HG02610 (cell line): ENCODE measurements at regions not wholly inside any gene's neighbourhood (a gene's known extent, or its start where the extent isn't known, plus 50 kb on each side); places are given as distances from the start of the nearest gene placed in this dataset.

Experiments
- ATAC-seq: cut with Tn5 transposase; IDR thresholded peaks from one replicate; pipeline ENCODE4 v1.9.1; 2021; ENCODE audit warnings: mild to moderate bottlenecking, moderate library complexity; ENCODE audit not compliant: unreplicated experiment

- no peak for ATAC-seq
Measured at GRCh38 chrX:46447384-46447783, 97.8 kb downstream of the ZNF674 start.

GRCh38 chrX:46446727-46447378 lies 98.4 kb downstream of the ZNF674 start:
- ATAC-seq: peak; percentile 97

GRCh38 chrX:46444011-46444410 lies 101.2 kb downstream of the ZNF674 start:
- ATAC-seq: no peak

GRCh38 chrX:46436744-46437143 lies 108.5 kb downstream of the ZNF674 start:
- ATAC-seq: no peak

- no peak for ATAC-seq
Measured at GRCh38 chrX:46433892-46434291, 111.3 kb downstream of the ZNF674 start.

- ATAC-seq: no peak
Measured at GRCh38 chrX:46408553-46409407, 136.4 kb downstream of the ZNF674 start.

GRCh38 chrX:46407753-46408130 lies 137.5 kb downstream of the ZNF674 start:
- no peak for ATAC-seq

GRCh38 chrX:46407036-46407752 lies 138.0 kb downstream of the ZNF674 start:
- no peak for ATAC-seq

GRCh38 chrX:46404774-46405173 lies 140.4 kb downstream of the ZNF674 start:
- no peak for ATAC-seq

GRCh38 chrX:46400530-46401443 lies 144.4 kb downstream of the ZNF674 start:
- ATAC-seq: no peak

- ATAC-seq: no peak
Measured at GRCh38 chrX:46398874-46399273, 146.3 kb downstream of the ZNF674 start.

GRCh38 chrX:46398126-46398525 lies 147.1 kb downstream of the ZNF674 start:
- ATAC-seq: no peak

- no peak for ATAC-seq
Measured at GRCh38 chrX:46386511-46386910, 158.7 kb downstream of the ZNF674 start.

GRCh38 chrX:46383006-46383405 lies 162.2 kb downstream of the ZNF674 start:
- no peak for ATAC-seq

GRCh38 chrX:46382595-46382994 lies 162.6 kb downstream of the ZNF674 start:
- ATAC-seq: no peak

GRCh38 chrX:46381630-46382029 lies 163.6 kb downstream of the ZNF674 start:
- no peak for ATAC-seq

- no peak for ATAC-seq
Measured at GRCh38 chrX:46380148-46380752, 165.0 kb downstream of the ZNF674 start.

- ATAC-seq: no peak
Measured at GRCh38 chrX:46376246-46376885, 168.9 kb downstream of the ZNF674 start.

GRCh38 chrX:46375831-46376230 lies 169.4 kb downstream of the ZNF674 start:
- no peak for ATAC-seq

GRCh38 chrX:46374371-46374770 lies 170.8 kb downstream of the ZNF674 start:
- ATAC-seq: no peak
